OCI-LY7 (cell line): ENCODE measurements at regions not wholly inside any gene's neighbourhood (a gene's known extent, or its start where the extent isn't known, plus 50 kb on each side); places are given as distances from the start of the nearest gene placed in this dataset.

Experiments
- BruUV-seq: library from RNA; stranded (reverse); fragments of 400-500 nt; replicated peaks from 2 replicates; lab custom pipeline; 2021; lab: Mats Ljungman, UMichigan
- CTCF ChIA-PET: fragments of 300-600 bp; sonication (Branson Sonifier 250); formaldehyde crosslinking; loops from one replicate; lab custom pipeline; 2022; ENCODE audit warnings: antibody characterized with exemption; ENCODE audit not compliant: unreplicated experiment; lab: Charles Lee
- POLR2A ChIA-PET: fragments of 300-600 bp; sonication (Branson Sonifier 250); formaldehyde crosslinking; loops from one replicate; lab custom pipeline; 2022; ENCODE audit warnings: antibody characterized with exemption; lab: Charles Lee
- DNase-seq: peaks from one replicate; pipeline ENCODE4 v3.0.0-alpha.2; 2015; ENCODE audit warnings: low spot score
- H2AFZ ChIP-seq: fragments of 200-600 bp; sonication (generic), shearing (Covaris generic); 2 replicates; pipeline ENCODE4 v1.6.1; 2014; ENCODE audit warnings: mild to moderate bottlenecking, antibody characterized with exemption, low read length, moderate library complexity
- H3K27ac ChIP-seq: fragments of 200-600 bp; sonication (generic); 2 replicates; pipeline ENCODE4 v1.5.1; 2014; ENCODE audit warnings: mixed run types, low read depth, mild to moderate bottlenecking, moderate library complexity, low read length, inconsistent platforms; ENCODE audit not compliant: poor library complexity, severe bottlenecking
- H3K36me3 ChIP-seq: fragments of 200-600 bp; sonication (generic); 2 replicates; pipeline ENCODE4 v1.6.1; 2014; ENCODE audit warnings: mild to moderate bottlenecking, antibody characterized with exemption, low read length, moderate library complexity, mixed read lengths; ENCODE audit not compliant: insufficient read depth
- H3K4me1 ChIP-seq: fragments of 200-600 bp; sonication (generic); 2 replicates; pipeline ENCODE4 v1.5.1; 2014; ENCODE audit warnings: mild to moderate bottlenecking, low read length; ENCODE audit not compliant: insufficient read depth, poor library complexity, severe bottlenecking
- H3K4me2 ChIP-seq: fragments of 200-600 bp; sonication (generic); 2 replicates; pipeline ENCODE4 v1.6.1; 2014; ENCODE audit warnings: mild to moderate bottlenecking, low read length
- H3K4me3 ChIP-seq: fragments of 200-600 bp; sonication (generic); 2 replicates; pipeline ENCODE4 v1.5.1; 2014; ENCODE audit warnings: mild to moderate bottlenecking, low read depth, low read length; ENCODE audit not compliant: poor library complexity, severe bottlenecking
- H3K79me2 ChIP-seq: fragments of 200-600 bp; sonication (generic); 2 replicates; pipeline ENCODE4 v1.6.1; 2016; ENCODE audit warnings: low read depth, mild to moderate bottlenecking, low read length, moderate library complexity, mixed read lengths; ENCODE audit not compliant: insufficient read depth
- H3K9me2 ChIP-seq: fragments of 200-600 bp; sonication (generic); 2 replicates; pipeline ENCODE4 v1.6.1; 2016; ENCODE audit warnings: mild to moderate bottlenecking, low read length, mixed read lengths; ENCODE audit not compliant: insufficient read depth
- H3K9me3 ChIP-seq: fragments of 200-600 bp; sonication (generic); 2 replicates; pipeline ENCODE4 v1.6.1; 2014; ENCODE audit warnings: mild to moderate bottlenecking, mixed run types, low read length, mixed read lengths
- H4K20me1 ChIP-seq: fragments of 200-600 bp; sonication (generic); 2 replicates; pipeline ENCODE4 v1.6.1; 2014; ENCODE audit warnings: mild to moderate bottlenecking, antibody characterized with exemption, low read length, moderate library complexity, mixed read lengths; ENCODE audit not compliant: insufficient read depth
- CTCF ChIP-seq: fragments of 200-600 bp; sonication (generic); conservative IDR thresholded peaks from 2 replicates; pipeline ENCODE4 v1.5.1; 2014; ENCODE audit warnings: mild to moderate bottlenecking, antibody characterized with exemption, low read length, moderate library complexity, mixed read lengths
- EZH2phosphoT487 ChIP-seq: fragments of 200-600 bp; sonication (generic); IDR thresholded peaks from 2 replicates; pipeline ENCODE4 v1.6.1; 2018; ENCODE audit warnings: low read depth, borderline replicate concordance, mild to moderate bottlenecking, mixed run types, antibody characterized with exemption, low read length, moderate library complexity, mixed read lengths
- intact Hi-C: fragments of 100-400 bp; cut with micrococcal nuclease; formaldehyde crosslinking; loops from one replicate; pipeline ENCODE4 v1.10.0; 2022; ENCODE audit not compliant: unreplicated experiment

GRCh38 chr2:120568089-120568974 is 167.3 kb upstream of the GLI2 start:
- TF ChIP-seq EZH2phosphoT487 (no peak), CTCF (no peak)
- no peak for DNase-seq
- H4K20me1 ChIP-seq: no peaks in the 10 kb centered on the region
- H3K9me3 ChIP-seq: no peaks in the 10 kb centered on the region
- H3K27ac ChIP-seq: no peak overlapping the region
- no peaks in the 10 kb centered on the region for H3K79me2 ChIP-seq
- H2AFZ ChIP-seq: no peak overlapping the region
- BruUV-seq: no TSS peak
- no peaks in the 10 kb centered on the region for H3K36me3 ChIP-seq
- H3K9me2 ChIP-seq: no peaks in the 10 kb centered on the region
- CTCF ChIA-PET: no interaction called here
- intact Hi-C loops: no loop called here
- H3K4me3 ChIP-seq: no peak overlapping the region
- POLR2A ChIA-PET: no interaction called here
- H3K4me1 ChIP-seq: no peaks in the 10 kb centered on the region
- H3K4me2 ChIP-seq: no peak overlapping the region

- ChIA-PET CTCF (no interaction called here), POLR2A (no interaction called here)
- H3K79me2 ChIP-seq: no peaks in the 10 kb centered on the region
- no peak overlapping the region for H3K4me2 ChIP-seq
- H3K36me3 ChIP-seq: no peaks in the 10 kb centered on the region
- no peaks in the 10 kb centered on the region for H3K9me3 ChIP-seq
- H3K4me1 ChIP-seq: no peaks in the 10 kb centered on the region
- intact Hi-C loops: no loop called here
- H3K9me2 ChIP-seq: no peaks in the 10 kb centered on the region
- DNase-seq: no peak
- no TSS peak for BruUV-seq
- no peak overlapping the region for H3K4me3 ChIP-seq
- H2AFZ ChIP-seq: no peak overlapping the region
- H4K20me1 ChIP-seq: no peaks in the 10 kb centered on the region
- no peak for TF ChIP-seq CTCF
- TF ChIP-seq EZH2phosphoT487: no peak
- no peak overlapping the region for H3K27ac ChIP-seq
Measured at GRCh38 chr2:120568975-120569268, 166.7 kb upstream of the GLI2 start.

- Histone ChIP-seq H4K20me1 (no peaks in the 10 kb centered on the region), H3K4me3 (no peak overlapping the region), H3K79me2 (no peaks in the 10 kb centered on the region), H3K9me3 (no peaks in the 10 kb centered on the region), H3K36me3 (no peaks in the 10 kb centered on the region), H3K27ac (no peak overlapping the region), H3K4me2 (no peak overlapping the region), H2AFZ (no peak overlapping the region), H3K4me1 (no peaks in the 10 kb centered on the region), H3K9me2 (no peaks in the 10 kb centered on the region)
- TF ChIP-seq CTCF: no peak
- TF ChIP-seq EZH2phosphoT487: no peak
- ChIA-PET POLR2A (no interaction called here), CTCF (no interaction called here)
- intact Hi-C loops: no loop called here
- DNase-seq: no peak
- BruUV-seq: no TSS peak
Measured at GRCh38 chr2:120570001-120570400, 165.7 kb upstream of the GLI2 start.
